ENCODE measurements at regions not wholly inside any gene's neighbourhood (a gene's known extent, or its start where the extent isn't known, plus 50 kb on each side); places are given as distances from the start of the nearest gene placed in this dataset.

GRCh38 chr2:220337611-220338440 is 710.4 kb downstream of the SLC4A3 start:
- TF ChIP-seq CTCF (IDR thresholded peaks at IDR 0.05; ENCODE audit: low read length) (no peak), EZH2 (IDR thresholded peaks at IDR 0.05; ENCODE audit: borderline replicate concordance, low read length) (no peak)

Data from OCI-LY1 (cell line).